Gastrocnemius medialis (tissue), 4 donors: ENCODE measurements at regions not wholly inside any gene's neighbourhood (a gene's known extent, or its start where the extent isn't known, plus 50 kb on each side); places are given as distances from the start of the nearest gene placed in this dataset.

Source experiments
- POLR2A ChIP-seq, 2 donors: fragments of 450-650 bp; IDR thresholded peaks; one replicate each; pipeline ENCODE4 v1.6.1; 2017; ENCODE audit warnings: antibody characterized with exemption in 2 of 2, mild to moderate bottlenecking in 2 of 2, moderate library complexity in 2 of 2
- TF ChIP-seq, protein P1 (sequence below), 5 experiments: fragments of 450-650 bp in 3 of 5; fragments of 200-600 bp in 2 of 5; sonication (generic) in 2 of 5; IDR thresholded peaks in 4 of 5; conservative IDR thresholded peaks in 1 of 5; 1 replicate in 4 of 5; 2 replicates in 1 of 5; pipeline ENCODE4 v1.5.1; 2016 to 2019; ENCODE audit warnings: antibody characterized with exemption in 5 of 5, mild to moderate bottlenecking in 3 of 5, moderate library complexity in 3 of 5

GRCh38 chr3:55180161-55180560 is 252.3 kb upstream of the LRTM1 start:
- TF ChIP-seq, protein P1, sequence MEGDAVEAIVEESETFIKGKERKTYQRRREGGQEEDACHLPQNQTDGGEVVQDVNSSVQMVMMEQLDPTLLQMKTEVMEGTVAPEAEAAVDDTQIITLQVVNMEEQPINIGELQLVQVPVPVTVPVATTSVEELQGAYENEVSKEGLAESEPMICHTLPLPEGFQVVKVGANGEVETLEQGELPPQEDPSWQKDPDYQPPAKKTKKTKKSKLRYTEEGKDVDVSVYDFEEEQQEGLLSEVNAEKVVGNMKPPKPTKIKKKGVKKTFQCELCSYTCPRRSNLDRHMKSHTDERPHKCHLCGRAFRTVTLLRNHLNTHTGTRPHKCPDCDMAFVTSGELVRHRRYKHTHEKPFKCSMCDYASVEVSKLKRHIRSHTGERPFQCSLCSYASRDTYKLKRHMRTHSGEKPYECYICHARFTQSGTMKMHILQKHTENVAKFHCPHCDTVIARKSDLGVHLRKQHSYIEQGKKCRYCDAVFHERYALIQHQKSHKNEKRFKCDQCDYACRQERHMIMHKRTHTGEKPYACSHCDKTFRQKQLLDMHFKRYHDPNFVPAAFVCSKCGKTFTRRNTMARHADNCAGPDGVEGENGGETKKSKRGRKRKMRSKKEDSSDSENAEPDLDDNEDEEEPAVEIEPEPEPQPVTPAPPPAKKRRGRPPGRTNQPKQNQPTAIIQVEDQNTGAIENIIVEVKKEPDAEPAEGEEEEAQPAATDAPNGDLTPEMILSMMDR (IDR thresholded peaks at IDR 0.05 in 4 of 5, conservative IDR thresholded peaks at IDR 0.05 in 1 of 5), result no peak
- TF ChIP-seq POLR2A (IDR thresholded peaks at IDR 0.05), result no peak
